AML-193 (cell line): ENCODE measurements at regions not wholly inside any gene's neighbourhood (a gene's known extent, or its start where the extent isn't known, plus 50 kb on each side); places are given as distances from the start of the nearest gene placed in this dataset.

ENCODE experiments used
- DNase-seq, 2 experiments: peaks; one replicate each; lab custom pipeline; 2025; lab: John Stamatoyannopoulos, UW

DNA sequence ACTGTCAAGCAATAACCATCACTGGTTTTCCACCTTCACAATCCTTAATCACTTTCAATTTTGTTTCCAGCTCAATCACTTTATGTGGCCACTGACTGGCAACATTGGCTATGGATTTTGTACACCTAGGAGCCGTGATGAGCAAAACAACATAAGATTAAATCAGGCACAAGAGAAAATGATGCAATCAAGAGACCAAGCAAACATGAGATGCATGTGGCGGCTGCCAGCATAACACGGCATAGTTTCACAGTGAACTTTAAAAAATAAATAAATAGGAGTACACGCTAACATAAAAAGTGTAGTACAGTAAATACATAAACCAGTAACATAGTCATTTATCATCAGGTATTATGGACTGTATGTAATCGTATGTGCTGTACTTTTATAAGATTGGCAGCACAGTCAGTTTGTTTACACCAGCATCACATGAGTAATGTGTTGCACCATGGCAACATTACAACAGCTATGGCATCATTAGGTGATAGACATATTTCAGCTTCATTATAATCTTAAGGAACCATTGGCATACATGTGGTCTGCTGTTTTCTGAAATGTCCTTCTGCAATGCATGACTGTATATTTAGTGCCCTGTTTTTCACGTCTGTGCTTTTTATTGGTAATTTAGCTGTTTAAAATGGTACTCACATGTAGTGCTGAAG, 83.3 kb upstream of the PRDM11 start:
- no peak for DNase-seq

DNA sequence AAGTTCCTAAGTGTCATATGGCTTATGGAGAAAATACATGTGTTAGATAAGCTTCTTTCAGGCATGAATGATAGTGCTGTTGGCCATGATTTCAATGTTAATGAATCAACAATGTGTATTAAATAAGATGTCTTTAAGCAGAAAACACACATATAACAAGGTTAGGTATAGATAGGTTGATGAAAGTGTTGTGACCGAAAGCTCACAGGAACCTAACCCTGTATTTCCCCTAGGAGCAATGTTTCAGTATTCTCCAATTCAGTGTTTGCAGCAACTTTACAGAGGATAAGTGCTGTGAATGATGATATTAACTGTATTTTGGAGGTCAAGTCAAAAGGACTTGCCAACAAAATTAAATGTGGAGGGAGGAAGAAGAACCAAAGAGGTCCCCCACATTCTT, 82.8 kb upstream of the PRDM11 start:
- DNase-seq, result no peak

DNA sequence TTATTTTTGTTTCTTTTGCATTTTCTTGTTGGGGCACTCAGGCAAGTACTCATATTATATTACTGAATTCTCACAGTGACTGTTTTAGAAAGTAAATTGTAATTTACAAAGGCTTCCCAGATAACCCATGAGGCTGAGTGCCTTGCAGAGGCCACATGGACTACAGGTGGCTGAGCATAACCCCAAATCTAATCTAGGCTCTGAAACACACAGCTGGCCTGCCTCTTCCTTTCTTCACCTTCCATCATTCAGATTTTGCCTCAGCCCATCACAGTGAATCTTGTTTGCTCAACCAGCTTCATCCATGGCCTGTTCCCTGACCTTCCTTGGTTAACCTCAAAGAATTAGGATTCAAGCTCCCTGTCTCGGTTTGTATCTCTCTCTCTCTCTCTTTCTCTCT, 78.5 kb upstream of the PRDM11 start:
- no peak for DNase-seq

DNA sequence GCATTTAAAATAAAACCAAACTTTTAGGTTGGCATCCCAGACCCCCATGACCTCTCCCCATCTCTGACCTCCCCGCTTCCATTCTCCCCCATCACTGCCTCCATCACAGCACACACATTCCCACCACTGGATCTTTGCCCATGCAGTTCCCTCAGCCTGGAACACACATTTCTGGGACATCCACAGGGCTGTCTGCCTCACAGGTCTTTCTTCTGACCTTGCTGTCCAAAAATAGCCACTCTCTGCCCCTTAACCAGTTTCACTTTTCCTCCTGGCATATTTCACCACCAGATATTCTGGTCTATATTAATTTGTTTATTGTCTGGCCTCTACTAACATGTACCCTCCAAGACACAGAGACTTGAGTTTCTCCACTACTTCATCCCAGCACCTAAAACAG, 75.2 kb upstream of the PRDM11 start:
- no peak for DNase-seq

DNA sequence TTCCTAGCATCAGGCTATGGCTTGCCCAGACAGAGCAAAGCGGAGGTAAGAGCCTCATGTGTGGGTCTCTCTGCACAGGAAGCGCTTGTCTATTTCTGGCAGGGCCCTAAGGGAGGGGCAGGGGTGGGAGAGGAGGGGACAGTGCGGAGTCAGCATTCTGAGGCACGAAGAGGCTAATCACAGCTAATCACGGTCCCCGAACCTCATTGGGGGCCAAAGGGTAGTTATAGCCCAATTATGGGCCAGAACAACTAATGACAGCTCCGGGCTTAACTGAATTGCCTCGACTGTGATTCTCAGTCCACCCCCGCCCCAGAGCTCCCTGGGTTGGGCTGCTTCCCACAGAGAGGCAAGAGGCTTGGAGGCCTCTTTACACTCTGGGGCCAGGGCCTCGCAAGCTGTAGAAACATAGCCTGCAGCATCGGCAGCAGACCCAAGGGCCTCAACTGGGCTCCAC, 72.7 kb upstream of the PRDM11 start:
- no peak for DNase-seq

DNA sequence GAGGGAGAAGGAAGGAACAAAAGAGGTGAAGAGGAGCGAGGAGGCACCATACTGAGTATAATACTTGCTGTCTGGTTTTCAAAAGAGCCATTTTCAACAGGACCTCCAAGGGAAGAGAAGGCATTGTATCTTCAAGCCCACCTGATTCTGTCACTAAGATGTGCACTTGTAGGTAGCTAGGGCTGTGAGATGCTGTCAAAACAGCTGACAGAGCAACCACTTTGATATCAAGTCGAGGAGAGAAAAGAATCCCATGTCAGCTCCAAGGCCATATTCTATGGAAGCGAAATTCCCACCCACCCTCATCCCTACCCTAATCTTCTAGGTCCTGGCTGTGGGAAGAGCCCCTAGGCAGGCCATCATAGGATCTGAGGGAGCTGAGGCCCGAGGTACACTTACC, 70.9 kb upstream of the PRDM11 start:
- DNase-seq, result no peak

DNA sequence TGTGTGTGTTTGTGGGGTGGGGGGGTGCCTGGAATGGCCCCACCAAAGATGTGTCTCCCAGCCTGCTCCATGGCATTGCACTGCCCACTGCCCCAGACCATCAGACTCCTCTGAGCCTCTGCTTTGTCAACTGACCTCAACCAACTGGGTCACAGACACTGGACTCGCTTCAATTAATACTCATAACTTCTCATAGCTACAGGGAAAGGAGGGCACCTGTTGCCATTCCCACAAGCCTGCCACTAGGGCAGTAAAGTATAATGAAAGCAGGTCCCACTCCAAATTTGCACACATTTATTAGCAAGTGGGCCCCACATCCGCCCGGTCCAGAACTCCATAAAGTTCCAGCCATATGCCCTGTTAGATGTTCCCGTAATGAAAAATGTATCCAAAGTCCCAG, 70.5 kb upstream of the PRDM11 start:
- DNase-seq, result no peak

DNA sequence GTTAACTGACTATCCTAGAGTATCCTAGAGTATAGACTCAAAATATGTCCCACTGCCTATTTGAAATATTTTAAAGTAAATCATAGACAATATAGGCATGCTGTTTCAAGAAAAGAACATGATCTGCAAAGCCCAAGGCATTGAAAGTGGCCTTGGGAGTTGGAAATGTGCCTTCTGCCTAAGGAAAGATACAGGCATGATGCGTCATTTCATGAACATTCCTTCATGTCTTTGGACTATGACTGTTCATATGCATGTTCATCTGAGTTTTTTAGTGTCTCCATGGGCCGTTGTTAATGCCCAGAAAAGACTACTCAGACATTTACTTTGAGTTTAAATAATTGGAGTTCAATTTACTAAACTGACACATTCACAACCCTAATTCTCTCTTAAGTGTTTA, 69.7 kb upstream of the PRDM11 start:
- no peak for DNase-seq

DNA sequence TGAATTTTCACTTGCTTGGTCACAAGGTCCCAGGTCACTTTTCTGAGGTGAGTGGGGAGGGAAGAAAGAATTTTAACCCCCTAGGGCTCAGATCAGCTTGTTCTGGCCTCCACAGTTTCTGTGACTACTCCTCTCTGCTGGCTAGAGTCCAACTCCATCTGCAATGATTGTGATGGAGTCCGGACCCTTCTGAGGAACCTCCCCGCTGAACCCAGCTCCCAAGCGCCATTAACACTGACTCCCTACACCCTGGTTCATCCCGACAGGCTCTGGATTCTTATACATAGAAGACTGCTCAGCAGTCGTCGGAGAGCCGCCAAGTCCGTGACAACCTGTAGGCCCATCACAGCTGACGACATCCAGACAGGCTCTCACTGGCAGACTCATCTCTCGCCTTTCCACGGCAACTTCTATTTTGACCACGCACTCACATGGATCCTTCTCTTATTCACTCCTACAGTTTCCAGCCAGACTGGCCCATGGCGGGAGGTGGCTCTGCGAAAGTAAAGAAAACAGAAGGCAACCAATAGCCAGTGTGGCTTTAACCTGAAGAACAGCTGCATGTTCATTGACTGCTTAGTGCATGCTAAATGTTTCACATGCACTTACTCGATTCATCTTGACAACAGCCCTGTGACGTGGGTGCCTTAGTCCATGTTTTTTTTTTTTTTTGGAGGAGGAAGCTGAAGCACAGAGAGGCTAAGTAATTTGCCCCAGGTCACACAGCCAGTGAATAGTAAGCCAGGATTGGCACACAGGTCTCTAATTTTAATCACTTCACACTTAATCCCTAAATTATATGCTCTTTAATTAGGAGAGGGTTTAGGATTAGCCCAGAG, 68.0 kb upstream of the PRDM11 start:
- no peak for DNase-seq

DNA sequence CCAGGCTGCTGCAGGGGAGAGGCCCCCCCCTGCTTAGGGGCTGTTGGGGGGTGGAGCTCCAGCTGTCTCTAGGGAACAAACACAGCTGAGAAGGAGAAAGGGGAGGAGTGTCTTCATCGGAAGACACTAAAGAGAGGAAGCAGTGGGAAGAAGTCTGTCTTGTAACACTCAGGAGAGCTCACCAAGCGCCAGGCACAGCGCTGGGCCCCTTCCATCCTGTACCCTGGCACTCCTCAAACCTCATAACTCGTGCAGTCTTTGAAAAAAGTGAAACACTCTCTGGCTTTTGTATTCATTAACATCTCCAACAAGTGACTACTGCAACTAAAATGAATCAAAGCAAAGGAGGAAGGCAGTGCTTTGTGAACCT, 67.4 kb upstream of the PRDM11 start:
- peak in 1 of 2 experiments; percentile 3 for DNase-seq

DNA sequence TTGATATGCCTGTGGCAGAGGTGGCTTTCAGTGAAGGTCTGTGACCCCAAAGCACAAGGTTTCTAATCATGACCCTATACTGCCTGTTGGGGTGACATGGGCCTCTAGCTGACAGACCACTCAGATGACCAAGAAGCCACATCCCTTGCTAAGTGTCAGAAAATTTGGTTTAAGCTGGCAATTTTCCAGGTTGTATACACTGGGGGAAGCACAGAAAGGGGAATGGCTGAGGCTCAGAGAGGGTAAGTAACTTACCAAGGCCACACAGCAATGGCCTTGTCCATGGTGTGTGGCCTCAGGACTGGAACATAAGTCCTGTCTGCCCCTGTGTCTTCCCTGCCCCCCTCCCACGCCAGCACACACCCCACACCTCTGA, 66.9 kb upstream of the PRDM11 start:
- no peak for DNase-seq

DNA sequence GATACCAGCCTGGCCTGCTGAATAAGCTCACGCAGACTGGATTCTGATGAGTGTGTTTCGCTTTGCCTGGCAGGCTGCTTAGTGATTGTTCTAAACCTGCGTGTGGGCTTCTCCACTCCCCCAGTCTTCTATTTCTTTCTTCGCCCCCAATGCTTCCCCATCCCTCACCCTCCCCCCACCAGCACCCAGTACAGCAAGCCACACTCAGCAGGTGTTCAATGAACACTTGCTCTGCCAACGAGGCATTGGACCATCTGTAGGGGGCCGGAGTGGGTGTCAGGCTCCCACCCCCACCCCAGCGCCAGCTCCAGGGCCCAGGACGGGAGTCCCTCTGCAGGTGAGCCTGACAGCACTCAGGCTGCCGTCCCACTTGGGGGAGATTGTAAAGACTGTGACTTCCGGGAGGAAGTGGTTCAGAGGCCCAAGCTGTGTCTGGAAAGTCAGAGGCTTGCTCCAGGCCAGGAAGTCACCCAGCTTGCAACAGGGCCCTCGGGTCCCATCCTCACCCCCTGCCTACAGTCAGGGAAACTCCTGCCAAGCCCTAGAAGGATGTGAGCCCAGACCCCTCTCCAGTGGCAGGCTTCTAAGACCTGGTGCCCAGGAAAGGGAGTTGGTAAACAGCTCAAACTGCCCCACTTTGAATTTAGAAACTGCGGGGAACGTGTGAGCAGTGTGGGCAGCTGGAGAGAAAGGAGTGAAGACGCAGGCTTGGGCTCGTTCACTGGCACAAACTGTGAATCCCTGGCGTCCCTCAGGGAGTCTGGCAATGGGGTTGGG, 66.3 kb upstream of the PRDM11 start:
- DNase-seq, result peak; percentile 70 to 77

DNA sequence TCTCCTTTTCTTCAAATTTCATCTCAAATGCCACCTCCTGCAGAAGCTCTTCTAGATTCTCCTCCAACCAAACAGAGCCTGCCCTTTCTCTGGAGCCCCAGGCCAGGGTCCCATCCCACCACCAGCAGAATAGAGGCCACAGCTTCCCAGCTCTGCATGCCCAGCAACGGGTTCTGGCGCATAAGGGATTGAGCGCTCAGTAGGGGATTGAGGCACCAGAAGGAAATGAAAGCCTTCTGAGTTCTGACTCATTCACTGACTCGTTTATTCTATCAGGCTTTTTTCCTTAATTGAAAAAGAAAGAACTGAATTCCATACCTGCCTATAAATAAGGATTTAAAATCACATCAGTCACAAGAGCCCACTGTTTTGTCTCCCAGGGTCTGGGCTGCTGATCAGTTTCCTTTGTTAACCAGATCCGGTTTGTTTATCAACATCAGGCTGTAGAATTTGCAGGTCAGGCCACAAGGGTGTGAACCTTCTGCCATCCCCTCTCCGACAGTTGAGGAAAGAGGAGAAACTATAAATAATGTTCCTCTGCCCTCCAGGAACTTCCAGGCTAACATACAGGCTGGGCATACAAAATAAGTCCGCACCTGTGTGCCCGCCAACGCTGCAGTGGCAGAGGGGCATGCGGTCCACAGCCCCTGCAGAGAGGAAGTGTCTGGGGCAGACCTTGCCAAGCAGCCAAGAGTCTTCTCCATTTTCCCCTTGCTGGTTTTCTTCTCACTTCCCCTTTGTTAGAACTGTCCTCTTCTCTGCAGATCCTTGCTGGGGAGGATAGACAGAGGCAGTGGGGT, 63.5 kb upstream of the PRDM11 start:
- peak; percentile 43 to 49 for DNase-seq

DNA sequence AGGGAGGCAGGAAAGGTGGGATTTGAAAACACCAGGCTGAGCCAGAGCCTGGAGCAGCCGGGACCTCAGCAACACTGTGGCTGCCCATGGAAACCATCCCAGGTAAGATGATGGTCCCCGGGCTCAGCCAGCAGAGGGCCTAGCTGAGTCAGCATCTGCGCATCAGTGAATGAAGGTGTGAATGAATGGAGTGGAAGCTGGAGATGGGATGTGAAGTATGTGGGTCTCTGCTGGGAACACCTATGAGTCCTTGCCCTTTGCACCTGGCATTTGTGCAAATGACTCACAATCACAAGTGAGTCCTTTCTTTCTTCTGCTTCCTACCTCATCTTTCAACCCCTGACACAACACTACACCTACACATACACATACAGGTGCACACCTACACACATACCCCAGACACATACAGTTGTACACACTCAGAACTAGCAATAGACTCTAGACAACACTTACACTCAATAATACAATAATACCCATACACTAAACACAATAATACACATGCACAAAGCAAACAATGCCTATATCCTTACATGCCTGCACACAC, 62.8 kb upstream of the PRDM11 start:
- no peak for DNase-seq

DNA sequence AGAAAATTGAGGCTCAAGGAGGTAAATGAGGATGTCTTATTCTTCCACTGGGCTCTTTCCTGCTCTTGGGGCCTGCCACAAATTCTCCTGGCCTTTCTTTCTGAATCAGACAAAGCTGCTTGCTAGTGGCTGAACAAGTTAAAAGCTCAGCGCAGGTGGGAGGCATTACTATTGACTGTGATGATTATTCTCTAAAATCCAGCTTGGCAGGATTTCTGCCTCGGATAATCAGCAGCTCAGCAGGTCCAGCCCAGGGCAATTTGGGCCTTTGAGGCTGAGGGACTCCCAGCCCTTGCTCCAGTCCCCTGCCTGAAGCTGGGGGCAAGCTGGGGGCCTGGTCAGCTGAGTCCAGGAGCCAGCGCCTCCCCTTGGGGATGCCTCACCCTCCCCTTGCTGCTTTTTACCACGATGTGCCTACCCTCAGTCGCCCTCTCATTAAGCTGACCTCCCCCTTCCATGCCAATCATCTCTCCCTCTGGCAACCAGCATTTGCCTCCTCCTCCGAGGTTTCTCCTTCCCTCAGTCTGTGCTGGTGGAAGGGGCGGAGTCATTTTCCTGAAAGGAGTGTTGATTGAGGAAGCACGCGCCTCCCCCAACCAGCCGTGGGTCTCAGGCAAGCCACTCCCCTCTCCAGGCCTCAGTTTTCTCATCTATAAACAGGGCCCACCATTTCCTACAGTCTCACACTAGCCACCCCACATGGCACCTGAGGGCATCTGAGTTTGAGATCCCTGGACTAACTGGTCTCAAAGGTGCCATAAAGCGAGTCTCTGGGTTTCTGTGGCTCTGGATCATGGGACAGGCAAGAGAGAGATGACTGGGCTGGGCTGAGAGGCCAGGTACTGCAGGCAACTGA, 60.6 kb upstream of the PRDM11 start:
- DNase-seq, result no peak

DNA sequence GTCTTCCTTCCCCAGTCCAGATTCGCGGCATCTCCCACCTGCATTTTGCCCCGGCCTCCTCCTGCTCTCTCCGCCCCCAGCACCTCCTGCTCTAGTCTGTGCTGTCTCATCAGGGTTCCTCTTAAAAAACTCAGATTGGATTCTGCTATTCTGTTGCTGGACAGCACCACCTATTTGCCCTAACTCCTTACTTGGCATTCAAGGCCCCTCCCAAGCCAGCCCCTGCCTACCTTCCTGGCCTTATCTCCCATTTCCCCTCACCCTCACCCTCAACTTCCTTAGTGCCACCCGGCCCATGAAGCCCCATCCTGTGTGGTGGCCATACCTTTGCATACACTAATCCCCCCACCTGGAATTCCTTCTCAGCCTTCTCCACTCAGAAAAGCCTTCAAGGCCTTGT, 59.9 kb upstream of the PRDM11 start:
- no peak for DNase-seq

DNA sequence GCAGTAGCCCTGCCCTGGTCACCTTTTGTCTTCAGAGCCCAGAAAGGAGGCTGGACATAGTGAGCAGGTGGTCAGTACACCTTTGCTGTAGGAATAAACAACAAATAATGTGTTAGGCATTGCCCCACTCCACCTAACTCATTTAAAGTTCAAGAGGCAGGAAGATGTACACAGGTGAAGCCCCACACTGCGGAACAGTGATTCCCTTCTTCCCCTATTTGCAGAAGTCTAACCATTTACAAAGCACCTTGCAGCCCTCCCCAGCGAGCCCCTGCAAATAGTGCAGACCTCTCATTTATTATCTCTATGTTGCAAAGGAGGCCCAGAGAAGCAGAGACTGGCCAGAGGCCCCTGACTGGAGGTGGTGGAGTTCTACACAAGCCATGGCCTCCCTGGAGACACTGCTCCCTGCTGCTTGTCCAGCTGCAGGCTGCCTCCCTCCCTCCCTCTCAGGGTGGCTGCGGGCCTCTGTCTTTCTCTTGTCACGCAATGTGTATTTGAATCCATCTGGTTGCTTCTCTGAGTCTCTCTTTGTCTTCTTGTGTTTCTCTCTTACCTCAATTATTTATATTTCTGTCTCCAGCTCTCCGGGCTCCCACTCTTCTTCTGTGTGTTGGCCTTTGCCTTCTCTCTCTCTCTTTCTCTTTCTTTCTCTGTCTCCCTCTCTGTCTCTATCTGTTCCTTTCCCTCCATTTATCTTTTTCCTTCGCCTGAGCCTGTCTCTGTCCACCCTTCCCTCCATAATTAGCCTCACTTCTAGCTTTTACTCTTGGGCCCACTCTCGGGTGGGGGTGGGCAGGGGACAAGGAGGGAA, 59.1 kb upstream of the PRDM11 start:
- DNase-seq, result no peak

DNA sequence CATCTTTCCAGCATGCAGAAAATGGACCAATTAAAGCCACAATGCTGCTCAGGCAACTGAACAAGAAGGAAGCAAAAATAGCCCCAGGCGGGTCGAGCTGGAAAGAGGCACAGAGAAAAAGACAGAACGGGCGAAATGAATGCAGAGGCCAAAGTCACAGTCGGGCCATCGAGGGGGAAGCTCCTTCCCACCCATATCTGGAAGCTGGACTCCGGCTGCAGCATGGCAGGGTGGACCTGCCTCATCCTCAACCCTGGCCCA, 58.6 kb upstream of the PRDM11 start:
- DNase-seq, result no peak

DNA sequence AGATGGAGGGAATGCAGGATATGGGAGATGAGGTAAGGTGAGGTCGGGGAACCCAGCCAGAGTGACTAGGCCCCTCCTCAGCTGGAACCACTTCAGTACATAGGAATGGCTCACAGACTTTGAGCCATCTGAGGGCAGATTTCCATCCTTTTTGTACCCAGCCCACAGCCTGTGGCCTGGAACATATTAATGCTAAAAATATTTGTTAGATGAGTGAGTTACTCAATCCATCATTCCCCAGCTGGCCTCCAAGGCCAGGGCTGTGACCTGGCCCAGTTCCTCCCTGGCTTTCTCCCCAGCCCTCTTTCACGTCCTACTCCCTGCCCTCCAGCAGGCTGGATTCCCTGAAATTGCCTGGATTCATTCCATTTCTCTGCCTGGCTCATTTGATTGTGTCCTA, 57.2 kb upstream of the PRDM11 start:
- DNase-seq, result no peak
